ENCODE measurements at regions not wholly inside any gene's neighbourhood (a gene's known extent, or its start where the extent isn't known, plus 50 kb on each side); places are given as distances from the start of the nearest gene placed in this dataset.
"Not testable (repeated sequence)": the region's sequence is repeated elsewhere in the genome, so short reads cannot be mapped to it uniquely, and the experiment has no call there.

DNA sequence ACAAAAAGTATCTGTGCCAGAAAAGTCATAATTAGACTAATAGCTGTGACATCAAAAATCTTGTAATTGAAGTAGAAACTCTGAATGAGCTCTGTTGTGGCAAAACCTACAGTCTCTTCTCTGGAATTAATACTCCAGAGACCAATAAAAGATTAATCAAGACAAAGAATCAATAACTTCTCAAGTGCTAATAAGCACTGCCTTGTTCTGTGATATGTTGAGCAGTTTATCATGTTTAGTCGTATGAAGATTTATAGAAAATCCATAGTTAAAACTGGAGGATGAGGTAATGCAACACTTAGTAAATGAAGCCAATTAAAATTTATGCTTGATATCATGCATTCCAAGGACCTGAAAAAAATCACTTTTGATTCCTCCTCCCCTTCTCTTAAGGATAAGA lies 72.3 kb upstream of the RNF32 start:
- Histone ChIP-seq H3K9me3 (ENCODE audit: control insufficient read depth in 1 of 2, low read length in 2 of 2) (no peaks in the 10 kb centered on the region), H3K27me3 (ENCODE audit: low read depth, low read length) (no peaks in the 10 kb centered on the region)

GRCh38 chr7:156566812-156567549 lies 73.6 kb upstream of the RNF32 start:
- H3K27ac ChIP-seq (ENCODE audit: low read length) = no peak overlapping the region
- H3K9me3 ChIP-seq (ENCODE audit: control insufficient read depth in 1 of 2, low read length in 2 of 2) = no peaks in the 10 kb centered on the region
- no peaks in the 10 kb centered on the region for H3K27me3 ChIP-seq (ENCODE audit: low read depth, low read length)
- H3K36me3 ChIP-seq (ENCODE audit: control insufficient read depth in 1 of 2, insufficient read depth in 2 of 2, low read length in 2 of 2) = no peaks in the 10 kb centered on the region
- H3K4me1 ChIP-seq (ENCODE audit: control insufficient read depth in 1 of 2, insufficient read depth in 2 of 2, low read length in 2 of 2) = no peaks in the 10 kb centered on the region
- H3K4me3 ChIP-seq (ENCODE audit: low read depth in 1 of 2, low read length in 2 of 2) = no peak overlapping the region

More for the DNA sequence above, 72.3 kb upstream of the RNF32 start:
- Histone ChIP-seq H3K27ac (ENCODE audit: low read length) (no peak overlapping the region), H3K4me1 (ENCODE audit: control insufficient read depth in 1 of 2, insufficient read depth in 2 of 2, low read length in 2 of 2) (no peaks in the 10 kb centered on the region), H3K4me3 (ENCODE audit: low read depth in 1 of 2, low read length in 2 of 2) (no peak overlapping the region), H3K36me3 (ENCODE audit: control insufficient read depth in 1 of 2, insufficient read depth in 2 of 2, low read length in 2 of 2) (no peaks in the 10 kb centered on the region)

DNA sequence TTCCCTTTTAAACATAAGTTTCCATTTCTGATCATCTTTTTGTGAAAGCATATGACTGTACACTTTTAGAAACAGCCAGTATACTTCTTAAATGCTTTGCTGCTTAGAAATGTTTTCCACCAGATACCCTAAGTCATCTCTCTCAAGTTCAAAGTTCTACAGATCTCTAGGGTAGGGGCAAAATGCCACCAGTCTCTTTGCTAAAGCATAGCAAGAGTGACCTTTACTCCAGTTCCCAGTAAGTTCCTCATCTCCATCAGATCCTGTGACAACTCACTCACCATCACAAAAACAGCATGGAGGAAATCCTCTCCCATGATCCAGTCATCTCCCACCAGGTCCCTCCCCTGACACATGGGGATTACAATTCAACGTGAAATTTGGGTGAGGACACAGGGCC lies 75.6 kb upstream of the RNF32 start:
- not testable (repeated sequence) for H3K4me3 ChIP-seq (ENCODE audit: low read depth in 1 of 2, low read length in 2 of 2); H3K4me1 ChIP-seq (ENCODE audit: control insufficient read depth in 1 of 2, insufficient read depth in 2 of 2, low read length in 2 of 2); H3K27ac ChIP-seq (ENCODE audit: low read length); H3K9me3 ChIP-seq (ENCODE audit: control insufficient read depth in 1 of 2, low read length in 2 of 2); H3K36me3 ChIP-seq (ENCODE audit: control insufficient read depth in 1 of 2, insufficient read depth in 2 of 2, low read length in 2 of 2); H3K27me3 ChIP-seq (ENCODE audit: low read depth, low read length)

DNA sequence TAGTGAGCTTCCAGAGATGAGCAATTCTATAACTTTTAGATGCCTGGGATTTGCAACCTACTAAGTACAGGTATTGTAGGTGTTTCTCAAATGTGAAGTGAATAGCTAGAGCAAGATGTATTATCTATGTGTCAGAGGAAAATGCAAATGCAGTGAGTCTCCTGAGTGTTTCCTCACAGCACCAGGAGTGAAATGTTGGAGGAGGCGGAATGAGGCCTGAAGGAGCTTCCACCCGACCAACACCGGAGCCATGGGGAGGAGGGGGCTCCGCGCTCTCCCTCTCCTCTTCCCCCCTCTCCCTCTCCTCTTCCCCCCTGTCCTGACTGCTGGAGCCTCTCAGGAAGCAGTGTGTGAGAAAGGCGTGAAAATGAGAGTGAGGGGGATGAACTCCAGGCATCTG lies 79.9 kb upstream of the RNF32 start:
- Histone ChIP-seq H3K4me3 (ENCODE audit: low read depth in 1 of 2, low read length in 2 of 2) (no peak overlapping the region), H3K4me1 (ENCODE audit: control insufficient read depth in 1 of 2, insufficient read depth in 2 of 2, low read length in 2 of 2) (no peaks in the 10 kb centered on the region), H3K9me3 (ENCODE audit: control insufficient read depth in 1 of 2, low read length in 2 of 2) (no peaks in the 10 kb centered on the region), H3K36me3 (ENCODE audit: control insufficient read depth in 1 of 2, insufficient read depth in 2 of 2, low read length in 2 of 2) (no peaks in the 10 kb centered on the region), H3K27me3 (ENCODE audit: low read depth, low read length) (no peaks in the 10 kb centered on the region), H3K27ac (ENCODE audit: low read length) (no peak overlapping the region)

GRCh38 chr7:156560075-156560474 lies 80.5 kb upstream of the RNF32 start:
- no peaks in the 10 kb centered on the region for H3K36me3 ChIP-seq (ENCODE audit: control insufficient read depth in 1 of 2, insufficient read depth in 2 of 2, low read length in 2 of 2)
- no peaks in the 10 kb centered on the region for H3K4me1 ChIP-seq (ENCODE audit: control insufficient read depth in 1 of 2, insufficient read depth in 2 of 2, low read length in 2 of 2)
- H3K27me3 ChIP-seq (ENCODE audit: low read depth, low read length) = no peaks in the 10 kb centered on the region
- H3K9me3 ChIP-seq (ENCODE audit: control insufficient read depth in 1 of 2, low read length in 2 of 2) = no peaks in the 10 kb centered on the region
- no peak overlapping the region for H3K27ac ChIP-seq (ENCODE audit: low read length)
- H3K4me3 ChIP-seq (ENCODE audit: low read depth in 1 of 2, low read length in 2 of 2) = no peak overlapping the region

GRCh38 chr7:156559001-156559400 lies 81.6 kb upstream of the RNF32 start:
- no peaks in the 10 kb centered on the region for H3K36me3 ChIP-seq (ENCODE audit: control insufficient read depth in 1 of 2, insufficient read depth in 2 of 2, low read length in 2 of 2)
- H3K27ac ChIP-seq (ENCODE audit: low read length) = no peak overlapping the region
- no peak overlapping the region for H3K4me3 ChIP-seq (ENCODE audit: low read depth in 1 of 2, low read length in 2 of 2)
- no peaks in the 10 kb centered on the region for H3K27me3 ChIP-seq (ENCODE audit: low read depth, low read length)
- H3K4me1 ChIP-seq (ENCODE audit: control insufficient read depth in 1 of 2, insufficient read depth in 2 of 2, low read length in 2 of 2) = no peaks in the 10 kb centered on the region
- no peaks in the 10 kb centered on the region for H3K9me3 ChIP-seq (ENCODE audit: control insufficient read depth in 1 of 2, low read length in 2 of 2)

- Histone ChIP-seq H3K4me1 (ENCODE audit: control insufficient read depth in 1 of 2, insufficient read depth in 2 of 2, low read length in 2 of 2) (no peaks in the 10 kb centered on the region), H3K4me3 (ENCODE audit: low read depth in 1 of 2, low read length in 2 of 2) (no peak overlapping the region), H3K27ac (ENCODE audit: low read length) (no peak overlapping the region), H3K36me3 (ENCODE audit: control insufficient read depth in 1 of 2, insufficient read depth in 2 of 2, low read length in 2 of 2) (no peaks in the 10 kb centered on the region), H3K27me3 (ENCODE audit: low read depth, low read length) (no peaks in the 10 kb centered on the region), H3K9me3 (ENCODE audit: control insufficient read depth in 1 of 2, low read length in 2 of 2) (no peaks in the 10 kb centered on the region)
These were observed 82.4 kb upstream of the RNF32 start for GRCh38 chr7:156558198-156558597.

DNA sequence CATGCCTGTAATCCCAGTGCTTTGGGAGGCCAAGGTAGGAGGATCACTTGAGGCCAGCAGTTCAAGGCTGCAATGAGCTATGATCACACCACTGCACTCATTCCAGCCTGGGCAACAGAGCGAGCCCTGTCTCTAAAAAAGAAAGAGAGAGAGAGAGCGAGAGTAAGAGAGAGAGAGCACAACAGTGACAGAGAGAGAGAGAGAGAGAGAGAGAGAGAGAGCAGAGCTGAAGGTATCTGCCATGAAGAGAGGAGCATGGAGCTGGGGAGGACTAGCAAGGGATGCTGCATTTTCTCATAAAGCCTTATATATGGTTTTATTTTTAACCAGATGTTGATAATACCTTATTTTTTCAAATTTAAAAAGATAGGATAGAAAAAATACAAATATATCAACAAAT lies 84.5 kb upstream of the RNF32 start:
- Histone ChIP-seq H3K27me3 (ENCODE audit: low read depth, low read length) (no peaks in the 10 kb centered on the region), H3K4me3 (ENCODE audit: low read depth in 1 of 2, low read length in 2 of 2) (no peak overlapping the region), H3K27ac (ENCODE audit: low read length) (no peak overlapping the region), H3K4me1 (ENCODE audit: control insufficient read depth in 1 of 2, insufficient read depth in 2 of 2, low read length in 2 of 2) (no peaks in the 10 kb centered on the region), H3K36me3 (ENCODE audit: control insufficient read depth in 1 of 2, insufficient read depth in 2 of 2, low read length in 2 of 2) (no peaks in the 10 kb centered on the region), H3K9me3 (ENCODE audit: control insufficient read depth in 1 of 2, low read length in 2 of 2) (no peaks in the 10 kb centered on the region)

GRCh38 chr7:156554488-156554887 lies 86.1 kb upstream of the RNF32 start:
- Histone ChIP-seq H3K27me3 (ENCODE audit: low read depth, low read length) (no peaks in the 10 kb centered on the region), H3K36me3 (ENCODE audit: control insufficient read depth in 1 of 2, insufficient read depth in 2 of 2, low read length in 2 of 2) (no peaks in the 10 kb centered on the region), H3K9me3 (ENCODE audit: control insufficient read depth in 1 of 2, low read length in 2 of 2) (peaks cover 0 to 2% of the 10 kb centered on the region in 2 donors), H3K4me1 (ENCODE audit: control insufficient read depth in 1 of 2, insufficient read depth in 2 of 2, low read length in 2 of 2) (no peaks in the 10 kb centered on the region), H3K4me3 (ENCODE audit: low read depth in 1 of 2, low read length in 2 of 2) (no peak overlapping the region), H3K27ac (ENCODE audit: low read length) (no peak overlapping the region)

GRCh38 chr7:156549636-156550035 lies 90.9 kb upstream of the RNF32 start:
- Histone ChIP-seq H3K27ac (ENCODE audit: low read length) (no peak overlapping the region), H3K36me3 (ENCODE audit: control insufficient read depth in 1 of 2, insufficient read depth in 2 of 2, low read length in 2 of 2) (no peaks in the 10 kb centered on the region), H3K27me3 (ENCODE audit: low read depth, low read length) (no peaks in the 10 kb centered on the region)

DNA sequence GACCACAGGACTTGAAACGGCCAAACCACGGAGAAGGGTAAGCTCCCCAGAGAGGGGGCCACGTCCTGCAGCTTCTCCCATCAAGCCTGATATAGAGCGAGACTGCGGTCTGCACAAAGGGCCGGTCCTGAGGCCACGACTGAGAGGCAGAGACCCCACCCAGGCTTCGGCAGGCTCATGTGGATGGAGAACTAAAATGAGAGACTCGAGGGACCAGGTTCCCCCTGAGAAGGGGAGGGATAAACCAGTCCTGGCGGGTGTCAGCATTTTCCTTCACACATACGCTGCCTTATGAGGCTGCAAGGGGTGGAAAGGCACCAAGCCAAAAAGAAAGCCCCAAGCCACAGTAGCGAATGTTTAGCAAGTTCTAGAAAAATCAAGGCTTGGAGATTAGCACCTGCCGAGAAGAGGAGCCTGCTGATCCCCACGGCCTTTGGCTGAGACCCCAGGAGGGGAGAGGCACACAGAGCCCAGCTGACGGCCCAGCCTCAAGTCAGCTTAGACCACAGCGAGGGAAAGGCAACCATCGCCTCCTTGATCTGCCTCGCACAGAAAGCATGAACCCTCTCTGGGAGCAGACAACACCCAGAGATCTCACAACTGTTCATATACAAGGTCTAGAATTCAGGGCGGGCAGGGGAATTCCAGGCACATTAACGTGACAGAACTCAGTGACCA lies 92.6 kb upstream of the RNF32 start:
- H3K27me3 ChIP-seq (ENCODE audit: low read depth, low read length) = no peaks in the 10 kb centered on the region
- no peak overlapping the region for H3K27ac ChIP-seq (ENCODE audit: low read length)
- H3K4me1 ChIP-seq (ENCODE audit: control insufficient read depth in 1 of 2, insufficient read depth in 2 of 2, low read length in 2 of 2) = no peaks in the 10 kb centered on the region
- H3K9me3 ChIP-seq (ENCODE audit: control insufficient read depth in 1 of 2, low read length in 2 of 2) = peaks cover 0 to 2% of the 10 kb centered on the region in 2 donors
- H3K36me3 ChIP-seq (ENCODE audit: control insufficient read depth in 1 of 2, insufficient read depth in 2 of 2, low read length in 2 of 2) = no peaks in the 10 kb centered on the region
- no peak overlapping the region for H3K4me3 ChIP-seq (ENCODE audit: low read depth in 1 of 2, low read length in 2 of 2)

More at GRCh38 chr7:156549636-156550035, 90.9 kb upstream of the RNF32 start:
- Histone ChIP-seq H3K9me3 (ENCODE audit: control insufficient read depth in 1 of 2, low read length in 2 of 2) (peaks cover 0 to 2% of the 10 kb centered on the region in 2 donors), H3K4me1 (ENCODE audit: control insufficient read depth in 1 of 2, insufficient read depth in 2 of 2, low read length in 2 of 2) (no peaks in the 10 kb centered on the region), H3K4me3 (ENCODE audit: low read depth in 1 of 2, low read length in 2 of 2) (no peak overlapping the region)

DNA sequence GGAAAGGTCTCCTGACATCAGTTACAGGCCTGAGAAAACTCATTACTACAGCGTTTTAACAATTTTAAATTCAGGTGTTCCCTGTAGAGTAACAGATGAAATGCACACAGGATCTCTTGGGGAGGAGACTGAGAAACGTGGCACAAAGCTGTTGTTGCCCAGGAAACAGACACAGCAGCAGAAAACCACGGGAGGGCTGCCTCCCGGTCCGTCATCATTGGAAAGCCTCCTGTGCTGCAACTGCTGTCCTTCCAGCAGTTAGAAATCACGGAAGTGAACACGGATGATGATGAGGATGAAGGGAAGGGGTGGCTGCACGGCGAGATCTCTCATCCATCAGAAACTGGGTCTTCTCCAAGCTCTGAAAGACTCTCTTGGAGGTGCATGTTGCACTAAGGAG lies 94.6 kb upstream of the RNF32 start:
- H3K4me3 ChIP-seq (ENCODE audit: low read depth in 1 of 2, low read length in 2 of 2) = no peak overlapping the region

More for the DNA sequence above, 94.6 kb upstream of the RNF32 start:
- peaks cover 0 to 2% of the 10 kb centered on the region in 2 donors for H3K9me3 ChIP-seq (ENCODE audit: control insufficient read depth in 1 of 2, low read length in 2 of 2)
- H3K27me3 ChIP-seq (ENCODE audit: low read depth, low read length) = no peaks in the 10 kb centered on the region
- H3K4me1 ChIP-seq (ENCODE audit: control insufficient read depth in 1 of 2, insufficient read depth in 2 of 2, low read length in 2 of 2) = no peaks in the 10 kb centered on the region
- no peaks in the 10 kb centered on the region for H3K36me3 ChIP-seq (ENCODE audit: control insufficient read depth in 1 of 2, insufficient read depth in 2 of 2, low read length in 2 of 2)
- no peak overlapping the region for H3K27ac ChIP-seq (ENCODE audit: low read length)
